ENCODE measurements at regions not wholly inside any gene's neighbourhood (a gene's known extent, or its start where the extent isn't known, plus 50 kb on each side); places are given as distances from the start of the nearest gene placed in this dataset.
A peak's percentile ranks its signal among the peaks of the same experiment; 100 is the strongest.

- TF ChIP-seq CTCF (IDR thresholded peaks at IDR 0.05): peak in 4 of 6 experiments; percentile 22 to 85 (median 76)
- TF ChIP-seq POLR2A (IDR thresholded peaks at IDR 0.05): no peak
Observed at GRCh38 chr1:234691567-234691966, 81.6 kb upstream of the IRF2BP2 start.
